ENCODE measurements at regions not wholly inside any gene's neighbourhood (a gene's known extent, or its start where the extent isn't known, plus 50 kb on each side); places are given as distances from the start of the nearest gene placed in this dataset.

DNA sequence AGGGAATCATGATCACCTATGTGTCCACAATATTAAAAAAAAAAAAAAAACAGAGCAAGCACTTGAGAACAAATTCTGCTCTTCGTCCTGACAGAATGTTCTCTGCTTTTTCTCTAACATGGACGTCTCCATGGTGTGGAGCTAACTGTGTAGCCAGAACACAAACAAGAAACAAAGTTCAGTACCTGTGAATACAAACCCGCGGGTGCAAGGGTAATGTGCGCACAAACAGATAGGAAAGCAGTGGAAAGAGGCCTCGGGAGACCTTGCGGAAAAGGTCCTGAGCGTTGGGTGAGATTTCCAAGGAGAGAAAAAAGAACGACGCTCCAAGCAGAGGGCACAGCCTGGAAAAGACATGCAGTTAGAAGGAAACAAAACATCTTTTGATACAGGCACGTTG is 92.0 kb upstream of the TBL1X start:
- TF ChIP-seq, protein P1, sequence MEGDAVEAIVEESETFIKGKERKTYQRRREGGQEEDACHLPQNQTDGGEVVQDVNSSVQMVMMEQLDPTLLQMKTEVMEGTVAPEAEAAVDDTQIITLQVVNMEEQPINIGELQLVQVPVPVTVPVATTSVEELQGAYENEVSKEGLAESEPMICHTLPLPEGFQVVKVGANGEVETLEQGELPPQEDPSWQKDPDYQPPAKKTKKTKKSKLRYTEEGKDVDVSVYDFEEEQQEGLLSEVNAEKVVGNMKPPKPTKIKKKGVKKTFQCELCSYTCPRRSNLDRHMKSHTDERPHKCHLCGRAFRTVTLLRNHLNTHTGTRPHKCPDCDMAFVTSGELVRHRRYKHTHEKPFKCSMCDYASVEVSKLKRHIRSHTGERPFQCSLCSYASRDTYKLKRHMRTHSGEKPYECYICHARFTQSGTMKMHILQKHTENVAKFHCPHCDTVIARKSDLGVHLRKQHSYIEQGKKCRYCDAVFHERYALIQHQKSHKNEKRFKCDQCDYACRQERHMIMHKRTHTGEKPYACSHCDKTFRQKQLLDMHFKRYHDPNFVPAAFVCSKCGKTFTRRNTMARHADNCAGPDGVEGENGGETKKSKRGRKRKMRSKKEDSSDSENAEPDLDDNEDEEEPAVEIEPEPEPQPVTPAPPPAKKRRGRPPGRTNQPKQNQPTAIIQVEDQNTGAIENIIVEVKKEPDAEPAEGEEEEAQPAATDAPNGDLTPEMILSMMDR (conservative IDR thresholded peaks at IDR 0.05 in 1 of 2, IDR thresholded peaks at IDR 0.05 in 1 of 2; ENCODE audit: extremely low read depth in 1 of 2, insufficient read depth in 1 of 2, low read depth in 1 of 2, low read length in 2 of 2), result no peak
- TF ChIP-seq EZH2 (IDR thresholded peaks at IDR 0.05; ENCODE audit: borderline replicate concordance, low read length), result no peak

Measured in mammary epithelial cell (primary cell).